Activated T-cell treated with anti-CD3 and anti-CD28 coated beads, Interleukin-2, amount 50 U/mL, for 48 hours (primary cell): ENCODE measurements at regions not wholly inside any gene's neighbourhood (a gene's known extent, or its start where the extent isn't known, plus 50 kb on each side); places are given as distances from the start of the nearest gene placed in this dataset.
"Not testable (repeated sequence)": the region's sequence is repeated elsewhere in the genome, so short reads cannot be mapped to it uniquely, and the experiment has no call there.

Experiments used
- DNase-seq, 2 experiments: peaks; one replicate each; pipeline ENCODE4 v3.0.0-alpha.2; 2020

DNA sequence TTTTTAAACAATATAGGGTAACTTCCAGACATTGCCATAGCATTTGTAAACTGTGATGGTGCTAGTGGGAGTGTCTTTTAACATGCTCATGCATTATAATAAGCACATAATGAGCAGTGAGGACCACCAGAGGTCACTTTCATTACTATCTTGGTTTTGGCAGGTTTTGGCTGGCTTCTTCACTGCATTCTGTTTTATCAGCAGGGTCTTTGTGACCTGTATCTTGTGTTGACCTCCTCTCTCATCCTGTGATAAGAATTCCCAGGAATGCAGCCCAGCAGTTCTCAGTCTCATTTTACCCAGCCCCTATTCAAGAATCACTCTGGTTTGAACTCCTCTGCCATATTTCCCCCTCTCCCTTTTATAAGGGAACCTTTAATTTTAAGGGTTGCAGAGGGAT is 91.3 kb downstream of the ZNF467 start:
- no peak for DNase-seq

DNA sequence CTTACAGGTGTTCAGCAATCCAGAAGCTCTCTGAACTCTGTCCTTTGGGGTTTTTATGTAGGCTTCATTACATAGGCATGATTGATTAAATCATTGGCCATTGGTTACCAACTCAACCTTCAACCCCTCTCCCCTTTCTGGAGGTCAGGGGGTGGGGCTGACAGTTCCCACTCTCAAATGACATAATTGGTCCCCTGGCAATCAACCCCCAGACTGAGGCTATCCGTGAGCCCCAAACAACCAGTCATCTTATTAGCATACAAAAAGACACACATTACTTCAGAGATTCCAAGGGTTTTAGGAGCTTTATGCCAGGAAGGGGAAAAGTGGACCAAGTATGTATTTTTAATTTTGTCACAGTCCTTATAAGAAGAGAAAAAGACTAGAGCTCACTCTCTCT is 92.1 kb downstream of the ZNF467 start:
- DNase-seq: no peak

DNA sequence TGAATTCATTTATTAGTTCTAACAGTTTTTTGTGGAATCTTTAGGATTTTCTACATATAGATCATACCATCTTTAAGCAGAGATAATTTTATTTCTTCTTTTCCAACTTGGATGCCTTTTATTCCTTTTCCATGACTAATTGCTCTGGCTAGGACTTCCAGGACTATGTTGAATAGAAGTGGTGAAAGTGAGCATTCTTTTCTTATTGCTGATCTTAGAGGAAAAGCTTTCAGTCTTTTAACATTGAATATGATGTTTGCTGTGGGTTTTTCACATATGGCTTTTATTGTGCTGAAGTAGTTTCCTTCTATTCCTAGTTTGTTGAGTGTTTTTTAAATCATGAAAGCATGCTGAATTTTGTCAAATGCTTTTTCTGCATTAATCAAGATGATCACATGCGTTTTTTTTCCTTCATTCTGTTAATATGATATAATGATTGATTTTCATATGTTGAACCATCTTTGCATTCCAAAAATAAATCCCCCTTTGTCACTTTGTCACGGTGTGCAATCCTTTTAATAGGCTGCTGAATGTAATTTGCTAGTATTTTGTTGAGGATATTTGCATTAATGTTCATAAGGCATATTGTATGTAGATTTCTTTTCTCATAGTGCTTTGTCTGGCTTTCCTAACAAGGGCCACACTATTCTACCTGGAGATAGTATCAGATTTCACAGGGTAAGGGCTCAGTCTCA is 92.9 kb downstream of the ZNF467 start:
- no peak for DNase-seq

DNA sequence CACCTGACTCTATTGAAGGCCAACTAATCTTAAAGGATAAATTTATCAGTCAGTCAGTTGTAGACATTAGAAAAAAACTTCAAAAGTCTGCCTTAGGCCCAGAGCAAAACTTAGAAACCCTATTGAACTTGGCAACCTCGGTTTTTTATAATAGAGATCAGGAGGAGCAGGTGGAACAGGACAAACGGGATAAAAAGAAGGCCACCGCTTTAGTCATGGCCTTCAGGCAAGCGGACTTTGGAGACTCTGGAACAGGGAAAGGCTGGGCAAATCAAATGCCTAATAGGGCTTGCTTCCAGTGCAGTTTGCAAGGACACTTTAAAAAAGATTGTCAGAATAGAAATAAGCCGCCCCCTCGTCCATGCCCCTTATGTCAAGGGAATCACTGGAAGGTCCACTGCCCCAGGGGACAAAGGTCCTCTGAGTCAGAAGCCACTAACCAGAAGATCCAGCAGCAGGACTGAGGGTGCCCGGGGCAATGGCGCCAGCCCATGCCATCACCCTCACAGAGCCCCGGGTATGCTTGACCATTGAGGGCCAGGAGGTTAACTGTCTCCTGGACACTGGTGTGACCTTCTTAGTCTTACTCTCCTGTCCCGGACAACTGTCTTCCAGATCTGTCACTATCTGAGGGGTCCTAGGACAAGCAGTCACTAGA is 98.5 kb downstream of the ZNF467 start:
- not testable (repeated sequence) for DNase-seq

DNA sequence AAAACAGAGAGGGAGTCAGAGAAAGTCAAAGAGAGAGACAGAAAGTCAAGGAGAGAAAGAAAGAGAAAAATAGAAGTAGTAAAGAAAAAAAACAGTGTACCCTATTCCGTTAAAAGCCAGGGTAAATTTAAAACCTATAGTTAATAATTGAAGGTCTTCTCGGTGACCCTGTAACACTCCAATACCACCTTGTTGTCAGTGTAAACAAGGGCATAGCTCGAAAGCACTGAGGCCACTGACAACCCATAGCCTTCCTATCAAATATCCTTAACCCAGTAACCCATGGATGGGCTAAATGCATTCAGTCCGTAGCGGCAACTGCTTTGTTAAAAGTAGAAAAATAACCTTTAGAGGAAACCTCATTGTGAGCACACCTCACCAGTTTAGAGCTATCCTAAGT is 100.4 kb downstream of the ZNF467 start:
- no peak for DNase-seq

DNA sequence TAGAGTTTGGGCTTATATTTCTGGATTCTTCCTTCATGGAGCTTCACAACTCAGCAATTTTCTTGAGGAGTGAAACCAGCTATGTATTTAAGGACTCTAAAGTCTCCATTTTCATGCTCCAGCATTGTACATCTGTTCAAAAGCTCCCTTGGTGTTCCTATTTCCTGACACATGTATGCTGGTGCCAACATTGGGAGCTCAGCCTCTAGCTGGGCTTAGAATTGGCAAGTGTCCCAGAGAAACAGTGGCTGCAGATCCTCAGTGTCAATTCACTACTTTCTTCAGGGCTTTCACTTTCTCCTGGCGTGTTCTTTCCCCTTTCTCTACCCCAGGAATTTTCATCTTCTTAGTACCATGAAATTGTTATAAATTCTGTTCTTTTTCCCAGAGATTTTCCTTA is 103.1 kb downstream of the ZNF467 start:
- DNase-seq: no peak

DNA sequence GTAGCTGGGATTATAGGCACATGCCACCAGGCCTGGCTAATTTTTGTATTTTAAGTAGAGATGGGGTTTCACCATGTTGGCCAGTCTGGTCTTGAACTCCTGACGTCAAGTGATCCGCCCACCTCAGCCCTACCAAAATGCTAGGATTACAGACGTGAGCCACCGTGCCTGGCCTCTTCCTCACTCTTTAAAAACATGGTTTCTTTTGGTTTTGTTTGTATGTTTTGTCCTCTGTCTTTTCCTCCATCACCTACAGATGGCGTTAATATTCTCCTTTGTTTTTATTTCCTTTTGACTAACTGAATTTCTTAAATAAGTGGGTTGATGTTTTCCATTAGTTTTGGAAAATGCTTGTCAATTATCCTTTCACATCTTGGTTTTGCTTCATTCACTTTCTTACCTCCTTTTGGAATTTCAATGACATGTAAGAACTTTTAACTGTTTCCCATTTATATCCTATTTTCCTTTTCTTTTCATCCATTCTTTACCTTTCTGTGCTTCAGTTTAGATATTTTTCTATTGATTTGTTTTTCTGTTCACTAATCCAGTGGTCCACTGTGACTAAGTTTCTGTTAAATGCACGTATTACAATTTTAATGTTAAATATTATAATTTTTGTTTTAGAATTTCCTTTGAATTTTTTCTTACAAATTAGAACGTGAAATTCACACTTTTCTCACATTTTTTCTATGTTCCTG is 104.1 kb downstream of the ZNF467 start:
- peak in 1 of 2 experiments; percentile 22 for DNase-seq

DNA sequence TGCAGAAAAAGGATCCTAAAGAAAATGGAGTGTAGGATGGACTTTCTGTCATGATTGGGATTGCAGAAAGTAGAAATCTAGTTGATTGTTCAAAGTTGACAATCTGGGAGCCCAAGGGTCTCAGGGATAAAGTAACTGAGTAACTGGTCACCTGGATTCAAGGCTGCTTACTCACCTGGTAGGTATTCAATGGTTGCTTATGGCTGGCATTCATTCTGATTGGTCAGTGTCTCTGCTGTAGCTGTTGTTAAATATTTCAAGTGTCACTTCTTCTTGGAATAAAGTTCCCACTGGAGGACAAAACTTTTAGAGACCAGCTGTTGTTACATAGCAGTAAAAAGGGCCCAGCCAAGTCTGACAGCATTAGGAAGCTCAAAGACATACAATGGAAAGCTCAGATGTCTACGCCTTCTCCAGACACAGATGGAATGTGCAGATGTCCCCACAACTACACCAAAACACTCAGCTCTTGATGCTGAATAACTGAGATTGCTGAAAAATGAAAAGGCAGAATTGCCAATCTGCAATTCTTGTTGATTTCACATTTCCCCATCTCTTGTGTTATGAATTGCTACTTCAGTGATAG is 106.9 kb downstream of the ZNF467 start:
- DNase-seq: no peak

DNA sequence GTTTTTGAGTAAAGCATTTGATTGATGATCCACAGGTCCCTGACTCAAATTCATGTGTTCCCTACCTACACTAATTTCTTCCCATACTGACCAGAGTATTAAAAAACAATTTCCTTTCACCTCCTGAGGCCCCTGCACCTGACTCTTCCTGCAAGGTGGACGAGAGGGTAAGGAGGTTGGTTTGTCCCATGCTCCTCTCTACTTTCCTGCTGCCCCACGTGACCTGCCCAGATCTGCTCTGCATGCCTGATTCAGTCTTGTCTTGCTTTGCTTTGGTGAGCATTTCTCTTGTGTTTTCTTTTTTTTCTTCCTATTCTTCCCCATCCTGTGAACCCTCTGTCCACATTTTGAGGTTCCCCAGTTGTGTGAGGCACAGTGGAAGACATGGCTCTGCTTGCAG is 107.8 kb downstream of the ZNF467 start:
- not testable (repeated sequence) for DNase-seq

DNA sequence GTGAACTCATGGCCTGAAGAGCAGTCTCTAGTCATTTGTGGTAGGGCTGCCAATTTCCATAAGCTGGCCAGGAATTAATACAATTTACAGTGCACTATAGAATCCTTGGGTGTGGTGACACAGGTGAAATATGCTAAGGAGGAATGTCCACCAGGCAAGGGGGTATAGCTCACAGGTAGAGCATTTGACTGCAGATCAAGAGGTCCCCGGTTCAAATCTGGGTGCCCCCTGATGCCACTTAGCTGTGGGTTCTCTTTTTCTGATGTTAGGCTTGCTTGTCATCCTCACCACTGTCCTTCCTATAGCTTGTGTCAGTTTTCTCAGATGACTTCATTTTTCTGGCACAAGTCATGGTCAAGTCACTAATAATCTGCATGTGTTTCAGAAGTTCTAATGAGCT is 108.7 kb downstream of the ZNF467 start:
- peak; percentile 19 to 20 for DNase-seq

DNA sequence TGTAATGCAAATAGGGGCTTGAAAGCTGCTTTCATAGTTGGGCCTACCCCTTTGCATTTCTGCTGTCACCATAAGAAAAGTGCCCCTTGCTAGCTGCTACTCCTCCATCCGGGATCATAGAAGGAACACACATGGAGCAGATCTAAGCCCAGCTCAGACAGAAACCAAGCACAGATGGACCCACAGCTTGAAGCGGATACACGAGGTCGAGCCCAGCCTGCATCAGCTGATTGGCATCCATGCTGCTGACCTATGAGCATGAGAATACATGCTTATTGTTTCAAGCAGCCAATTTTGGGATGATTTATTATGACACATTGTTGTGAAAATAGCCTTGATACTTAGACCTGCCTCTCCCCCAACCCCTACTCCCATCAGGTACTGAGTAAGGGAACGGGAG is 109.2 kb downstream of the ZNF467 start:
- no peak for DNase-seq

DNA sequence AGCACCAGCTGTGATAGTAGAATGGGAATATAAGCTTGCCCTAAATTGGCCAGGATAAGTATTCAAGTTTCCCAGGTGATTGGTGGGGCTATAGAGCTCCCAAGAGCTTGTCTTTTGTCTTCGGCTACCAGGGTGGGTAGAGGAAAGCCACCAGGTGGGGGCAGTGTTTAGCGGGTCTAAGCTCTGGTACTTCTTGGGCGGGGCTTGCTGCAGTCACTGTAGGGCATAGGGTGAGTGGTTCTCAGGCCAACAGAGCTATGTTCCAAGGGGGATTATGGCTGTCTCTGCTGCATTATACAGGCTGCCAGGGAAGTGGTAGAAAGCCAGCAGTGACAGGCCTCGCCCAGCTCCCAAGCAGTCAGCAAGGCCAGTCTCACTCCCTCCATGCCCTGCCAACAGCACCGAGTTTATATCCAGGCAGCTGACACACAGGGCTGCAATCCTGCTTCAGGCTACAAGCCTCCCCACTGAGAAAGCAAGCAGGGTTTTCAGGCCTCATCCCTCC is 110.7 kb downstream of the ZNF467 start:
- DNase-seq: peak; percentile 84

DNA sequence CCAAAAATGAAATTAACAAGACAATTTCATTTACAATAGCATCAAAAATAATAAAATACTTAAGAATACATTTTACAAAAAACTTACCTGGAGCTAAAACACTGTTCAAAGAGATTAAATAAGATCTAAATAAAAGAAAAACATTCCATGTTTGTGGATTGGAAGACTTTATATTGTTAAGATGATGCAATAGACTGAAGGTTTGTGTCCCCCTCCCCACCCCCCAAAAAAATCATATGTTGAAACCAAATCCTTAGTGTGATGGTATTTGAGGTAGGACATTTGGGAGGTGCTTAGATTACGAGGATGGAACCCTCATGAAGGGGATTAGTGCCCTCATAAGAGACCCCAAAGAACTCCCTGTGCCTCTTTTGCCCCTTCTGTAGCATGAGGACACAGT is 117.6 kb downstream of the ZNF467 start:
- DNase-seq: no peak

DNA sequence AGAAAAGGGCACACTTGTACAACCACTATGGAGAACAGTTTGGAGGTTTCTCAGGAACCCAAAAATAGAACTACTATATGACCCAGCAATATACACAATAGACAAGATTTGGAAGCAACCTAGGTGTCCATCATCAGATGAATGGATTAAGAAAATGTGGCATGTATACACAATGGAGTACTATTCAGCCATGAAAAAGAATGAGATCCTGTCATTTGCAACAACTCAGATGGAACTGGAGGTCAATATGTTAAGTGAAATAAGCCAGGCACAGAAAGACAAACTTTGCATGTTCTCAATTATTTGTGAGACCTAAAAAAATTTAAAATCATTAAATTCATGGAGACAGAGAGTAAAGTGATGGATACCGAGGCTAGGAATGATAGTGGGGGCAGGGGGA is 118.8 kb downstream of the ZNF467 start:
- DNase-seq: no peak

DNA sequence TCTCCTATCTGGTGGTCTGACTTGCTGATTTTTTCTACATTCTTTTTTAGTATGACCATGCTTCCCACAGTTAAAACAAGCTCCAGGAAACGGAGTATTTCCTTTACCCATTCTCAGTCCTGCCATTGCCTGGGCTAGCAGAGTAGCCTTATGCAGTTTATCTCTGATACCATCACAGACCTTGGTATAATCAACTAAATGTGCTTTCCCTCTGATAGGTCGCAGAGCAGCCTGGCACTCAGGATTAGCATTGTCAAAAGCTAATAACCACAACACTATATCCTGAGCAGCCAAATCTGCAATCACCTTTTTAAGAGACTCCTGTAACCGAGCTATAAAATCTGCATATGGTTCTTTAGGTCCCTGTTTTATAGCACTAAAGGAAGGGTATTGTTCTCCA is 123.2 kb downstream of the ZNF467 start:
- not testable (repeated sequence) for DNase-seq

DNA sequence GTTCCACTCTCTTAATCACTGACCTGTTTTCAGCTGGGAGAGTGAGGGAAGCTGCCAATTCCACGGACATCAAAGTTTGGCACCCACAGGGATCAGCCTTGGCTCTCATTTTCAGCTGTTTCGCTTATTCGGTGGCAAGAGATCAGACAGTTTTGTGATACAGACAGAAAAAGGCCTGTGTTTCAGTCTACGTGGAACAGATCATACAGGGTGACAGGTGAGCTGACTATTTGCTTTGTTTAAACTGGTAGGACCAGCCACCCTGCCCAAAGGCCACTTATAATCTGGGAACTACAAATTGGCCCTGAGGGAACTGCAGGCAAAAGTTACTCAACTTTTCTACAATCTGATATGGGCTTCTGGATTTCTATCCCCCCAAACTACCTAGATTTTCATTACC is 128.6 kb downstream of the ZNF467 start:
- DNase-seq: no peak

DNA sequence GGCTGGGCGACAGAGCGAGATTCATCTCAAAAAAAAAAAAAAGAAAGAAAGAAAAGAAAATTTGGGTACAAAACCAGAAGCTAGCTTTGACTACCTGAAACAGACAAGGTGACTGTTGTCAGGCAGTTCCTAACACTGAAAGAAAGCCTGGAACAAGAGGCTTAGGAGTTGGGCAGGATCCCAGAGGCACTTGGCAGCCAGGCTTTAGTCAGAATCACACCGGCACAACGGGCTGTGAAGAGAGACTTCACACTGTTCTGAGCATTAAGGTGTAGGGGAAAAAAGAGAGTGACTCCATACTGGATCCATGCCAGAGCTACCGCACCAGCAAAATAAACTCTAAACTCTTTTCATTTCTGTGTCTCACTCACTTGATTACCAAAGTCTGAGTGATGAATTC is 130.8 kb downstream of the ZNF467 start:
- no peak for DNase-seq

DNA sequence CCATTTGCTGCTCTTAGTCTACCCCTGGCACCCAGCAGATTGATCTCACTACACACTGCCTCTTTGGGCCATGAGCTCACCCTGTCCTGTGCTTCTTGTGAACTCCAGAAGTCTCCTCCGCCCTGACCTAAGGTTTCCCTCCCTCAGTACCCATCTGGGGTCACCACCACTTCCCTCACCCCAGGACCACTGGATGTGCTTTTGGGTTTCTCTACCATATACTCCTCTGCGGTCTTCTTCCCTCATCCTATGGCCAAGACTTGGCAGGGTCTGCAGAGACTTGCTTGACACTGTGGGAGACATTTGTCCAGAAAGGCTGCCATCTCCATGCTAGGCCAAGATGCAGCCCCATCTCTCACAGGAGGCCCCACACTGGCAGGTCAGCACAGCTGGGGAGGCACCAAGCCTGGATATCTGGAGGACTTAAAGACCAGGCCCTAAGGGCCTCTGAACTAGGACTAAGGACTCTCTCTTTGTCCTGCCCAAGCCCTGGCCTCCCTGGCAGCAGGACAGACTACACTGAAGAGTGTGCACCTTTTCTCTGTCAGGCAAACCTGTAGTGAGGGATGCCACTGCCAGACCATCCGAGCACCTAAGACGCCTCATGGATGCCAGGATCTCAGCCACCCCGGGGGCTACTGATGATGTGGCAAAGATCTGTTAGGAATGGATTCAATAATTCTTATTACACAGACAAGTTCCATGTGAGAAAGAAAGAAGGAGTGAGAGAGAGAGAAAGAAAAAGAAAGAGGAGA is 134.6 kb downstream of the ZNF467 start:
- no peak for DNase-seq

DNA sequence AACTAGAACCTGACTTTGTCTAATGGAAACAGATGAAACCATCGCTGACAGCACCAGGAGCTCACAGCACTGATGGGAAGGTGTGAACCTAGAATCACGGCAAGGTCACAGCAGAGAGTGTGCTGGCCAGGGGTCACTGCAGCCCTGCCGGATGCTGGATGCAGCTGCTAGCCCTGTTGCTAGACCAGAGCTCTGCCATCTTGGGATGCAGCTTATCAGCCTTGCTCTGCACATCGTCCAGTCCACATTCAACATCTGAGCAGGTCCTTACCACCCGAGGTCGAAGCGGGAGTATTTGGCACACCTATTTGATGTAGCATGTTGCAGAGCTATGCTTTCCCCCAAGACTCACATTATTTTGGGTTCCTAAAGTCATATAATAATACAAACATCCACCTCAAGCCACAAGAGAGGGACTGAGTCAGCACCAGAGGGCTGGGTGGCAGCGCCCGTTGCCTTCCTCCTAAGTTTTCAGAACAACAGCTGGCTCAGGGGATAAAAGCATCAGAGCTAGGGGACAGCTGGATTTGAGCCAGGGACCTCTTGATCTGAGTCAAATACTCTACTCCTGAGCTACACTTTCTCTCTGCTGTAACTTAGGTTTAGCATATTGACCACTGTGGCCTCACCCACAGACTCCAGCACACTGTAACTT is 135.3 kb downstream of the ZNF467 start:
- no peak for DNase-seq

DNA sequence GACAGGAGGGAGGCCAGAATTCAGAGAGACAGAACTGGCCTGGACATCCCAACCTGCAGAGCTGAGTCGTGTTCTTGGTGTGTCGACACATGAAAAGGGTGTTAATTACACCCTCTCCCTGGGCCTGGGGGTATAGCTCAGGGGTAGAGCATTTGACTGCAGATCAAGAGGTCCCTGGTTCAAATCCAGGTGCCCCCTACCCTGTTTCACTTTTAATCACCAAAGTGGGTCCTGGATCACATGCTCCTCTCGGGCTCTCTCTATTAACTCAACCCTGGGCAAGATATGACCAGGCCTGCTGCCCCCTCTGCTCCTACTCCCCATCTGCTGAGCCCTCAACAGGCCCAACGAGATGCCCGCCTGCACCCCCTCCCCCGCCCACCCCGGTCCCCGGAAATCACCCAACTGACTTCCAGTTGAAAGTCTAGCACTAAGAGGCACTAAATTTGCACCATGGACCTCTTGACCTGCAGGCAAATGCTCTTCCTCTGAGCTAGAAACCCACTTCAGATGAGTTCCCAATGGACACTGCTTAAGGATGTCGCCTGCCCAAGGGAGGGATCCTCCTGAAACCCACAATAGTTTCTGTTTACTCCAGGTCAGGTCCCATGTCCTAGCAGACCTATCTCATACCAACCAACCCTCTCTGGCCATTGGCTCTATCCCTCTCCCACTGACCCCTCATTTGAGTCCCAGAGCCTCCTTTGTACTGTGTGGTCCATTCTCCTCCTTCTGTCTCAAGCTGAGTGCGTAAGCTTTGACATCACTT is 137.6 kb downstream of the ZNF467 start:
- peak in 1 of 2 experiments; percentile 38 for DNase-seq
